Neural progenitor cell (in vitro differentiated cells): ENCODE measurements at regions not wholly inside any gene's neighbourhood (a gene's known extent, or its start where the extent isn't known, plus 50 kb on each side); places are given as distances from the start of the nearest gene placed in this dataset.

Experiments
- CTCF ChIP-seq: fragments of 200-600 bp; sonication (generic); IDR thresholded peaks from 2 replicates; pipeline ENCODE4 v1.5.1; 2017; ENCODE audit warnings: antibody characterized with exemption, mild to moderate bottlenecking
- EZH2 ChIP-seq: fragments of 200-600 bp; sonication (generic); IDR thresholded peaks from 2 replicates; pipeline ENCODE4 v1.6.1; 2017; ENCODE audit warnings: antibody characterized with exemption, mild to moderate bottlenecking, moderate library complexity
- EZH2phosphoT487 ChIP-seq: fragments of 200-600 bp; sonication (generic); IDR thresholded peaks from 2 replicates; pipeline ENCODE4 v1.6.1; 2017; ENCODE audit warnings: antibody characterized with exemption

GRCh38 chr6:37565267-37566110 is 65.8 kb upstream of the CCDC167 start:
- peak; percentile 44 for TF ChIP-seq CTCF
- no peak for TF ChIP-seq EZH2phosphoT487
- TF ChIP-seq EZH2, result no peak
